Omental fat pad (tissue), 3 donors: ENCODE measurements at regions not wholly inside any gene's neighbourhood (a gene's known extent, or its start where the extent isn't known, plus 50 kb on each side); places are given as distances from the start of the nearest gene placed in this dataset.

Source experiments
- ATAC-seq: fragments of 150-250 bp; one replicate; pipeline ENCODE4 v1.9.1; 2016; ENCODE audit warnings: mild to moderate bottlenecking, moderate library complexity; ENCODE audit not compliant: low FRiP score
- DNase-seq: peaks from one replicate; pipeline ENCODE4 v3.0.0-alpha.2; 2019; ENCODE audit warnings: low spot score
- CTCF ChIP-seq, 3 donors: fragments of 450-650 bp; IDR thresholded peaks; one replicate each; pipeline ENCODE4 v1.5.1; 2016 to 2017; ENCODE audit warnings: antibody characterized with exemption in 3 of 3, mild to moderate bottlenecking in 3 of 3, moderate library complexity in 2 of 3

GRCh38 chr6:170172392-170172791 lies 118.5 kb downstream of the DLL1 start:
- DNase-seq = no peak
- ATAC-seq = no peak
- TF ChIP-seq CTCF (IDR thresholded peaks at IDR 0.05) = no peak

DNA sequence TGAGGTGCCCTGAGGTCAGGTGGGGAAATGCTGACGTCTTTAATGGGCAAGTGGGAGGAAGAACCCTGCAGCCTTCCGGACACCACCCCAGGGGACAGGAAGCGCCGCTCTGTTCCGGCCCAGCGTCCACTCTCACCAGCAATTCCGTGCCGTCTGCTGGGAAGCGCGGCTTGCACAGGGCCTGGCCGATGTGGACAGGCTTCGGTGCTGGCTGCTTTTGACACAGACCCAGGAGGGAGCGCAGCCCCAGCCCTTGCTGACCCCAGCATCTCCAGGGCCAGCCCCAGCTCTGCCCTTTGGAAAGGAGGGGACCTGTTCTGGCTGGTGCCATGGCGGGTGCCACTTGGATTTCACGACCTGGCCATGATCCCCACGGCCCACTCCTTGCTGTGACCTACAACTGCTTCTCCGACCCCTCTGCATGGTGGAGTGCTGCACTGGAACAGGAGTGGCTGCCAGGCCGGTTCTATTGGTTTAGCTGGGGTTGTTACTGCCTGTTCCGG lies 123.2 kb downstream of the DLL1 start:
- ATAC-seq (no peak), DNase-seq (no peak)
- no peak for TF ChIP-seq CTCF (IDR thresholded peaks at IDR 0.05)

DNA sequence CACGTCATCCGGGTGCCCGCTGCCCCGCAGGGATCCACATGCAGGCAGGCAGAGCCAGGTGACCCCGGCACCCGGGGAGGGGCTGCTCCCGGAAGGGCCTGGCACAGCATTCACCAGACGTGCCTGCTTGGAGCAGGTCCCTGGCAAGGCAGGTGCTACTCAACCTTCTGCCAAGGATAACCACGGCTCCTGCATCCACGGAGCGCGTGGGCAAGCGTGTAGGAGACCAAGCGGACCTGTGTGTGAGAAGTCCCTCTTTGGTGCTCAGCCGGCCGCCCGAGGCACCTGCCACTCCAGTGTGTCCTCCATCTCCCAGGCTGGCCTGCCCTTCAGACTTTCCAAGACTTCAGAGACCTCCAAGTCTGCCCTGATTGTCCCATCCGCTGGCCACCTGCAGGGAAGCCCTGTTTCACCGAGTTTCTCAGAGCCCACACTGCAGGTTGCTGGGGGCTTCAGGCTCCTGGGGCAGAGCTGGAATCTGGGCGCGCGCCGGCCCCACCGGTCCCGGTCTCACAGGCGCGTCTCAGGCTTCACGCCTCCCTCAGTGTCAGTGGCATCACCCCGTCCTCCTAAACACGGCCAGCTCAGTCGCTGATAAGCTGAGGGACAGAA lies 124.3 kb downstream of the DLL1 start:
- DNase-seq (no peak), ATAC-seq (no peak)
- TF ChIP-seq CTCF (IDR thresholded peaks at IDR 0.05) = no peak

DNA sequence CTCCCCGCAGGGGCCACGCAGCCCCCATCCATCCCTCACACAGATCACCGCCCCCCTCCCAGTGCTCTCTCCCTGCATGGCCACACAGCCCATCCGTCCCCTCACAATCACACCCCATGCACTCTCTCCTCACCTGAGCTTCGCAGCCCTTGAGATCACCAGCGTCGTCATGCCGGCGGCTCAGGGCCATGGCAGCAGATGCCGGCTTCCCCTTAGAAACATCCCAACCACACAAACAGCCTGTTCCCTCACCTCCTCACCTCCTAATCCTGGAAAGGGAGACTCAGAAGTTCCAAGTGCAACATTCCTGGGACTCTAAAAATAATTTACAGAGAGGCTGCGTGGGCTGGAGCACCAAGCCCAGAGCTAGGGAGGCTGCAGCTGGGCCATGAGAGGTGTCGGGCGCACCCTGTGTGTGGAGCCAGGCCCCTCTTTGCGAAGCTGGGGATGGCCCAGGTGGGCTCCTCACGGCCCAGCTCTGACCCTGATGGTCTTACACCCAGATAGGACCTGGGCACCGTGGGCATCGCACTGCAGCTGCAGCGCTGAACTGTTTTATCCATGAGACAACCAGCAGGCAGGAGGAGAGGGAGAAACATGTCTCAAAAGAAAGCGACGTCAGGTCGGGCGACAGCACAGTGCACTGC lies 125.3 kb downstream of the DLL1 start:
- peak; percentile 24 for ATAC-seq
- DNase-seq = no peak
- no peak for TF ChIP-seq CTCF (IDR thresholded peaks at IDR 0.05)

DNA sequence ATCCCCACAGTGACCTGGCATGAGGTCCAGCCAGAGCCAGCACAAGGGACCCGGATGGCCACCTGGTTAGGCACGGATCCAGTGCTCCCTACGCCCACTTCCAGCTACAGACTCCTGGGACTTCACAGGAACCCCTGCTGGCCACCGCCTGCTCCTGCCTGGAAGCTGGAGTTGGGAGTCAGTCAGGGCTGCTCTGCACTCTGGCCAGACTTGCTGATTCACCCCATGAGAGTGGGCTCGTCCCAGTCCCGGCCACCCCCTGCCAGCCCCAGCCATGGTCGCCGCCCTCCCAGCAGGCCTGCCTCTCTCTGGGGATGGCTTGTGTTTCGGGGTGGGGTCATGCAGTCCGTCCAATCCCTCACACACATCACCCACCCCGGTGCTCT lies 125.8 kb downstream of the DLL1 start:
- no peak for DNase-seq
- TF ChIP-seq CTCF (IDR thresholded peaks at IDR 0.05) = no peak
- ATAC-seq = peak; percentile 38

- no peak for DNase-seq
- no peak for ATAC-seq
- no peak for TF ChIP-seq CTCF (IDR thresholded peaks at IDR 0.05)
Measured at GRCh38 chr6:170164271-170164900, 126.5 kb downstream of the DLL1 start.
